ENCODE measurements at regions not wholly inside any gene's neighbourhood (a gene's known extent, or its start where the extent isn't known, plus 50 kb on each side); places are given as distances from the start of the nearest gene placed in this dataset.

GRCh38 chr18:66428795-66429194 is 175.1 kb downstream of the CDH19 start:
- ChIA-PET CTCF (no interaction called here), POLR2A (no interaction called here), RAD21 (ENCODE audit: low non-redundant PET in 1 of 2, low total read pairs in 2 of 2, uncharacterized antibody in 2 of 2, unreplicated experiment in 2 of 2) (no interaction called here)
- ATAC-seq, result no peak
- Histone ChIP-seq H4K20me1 (ENCODE audit: insufficient read depth) (no peaks in the 10 kb centered on the region), H3K9ac (ENCODE audit: low read length) (no peak overlapping the region), H3K36me3 (ENCODE audit: control insufficient read depth in 1 of 2, insufficient read depth in 2 of 2, low read length in 2 of 2) (no peaks in the 10 kb centered on the region), H3K27me3 (ENCODE audit: insufficient read depth, low read length) (no peaks in the 10 kb centered on the region), H3K79me2 (ENCODE audit: insufficient read depth, low read length) (no peaks in the 10 kb centered on the region), H3K4me1 (ENCODE audit: control insufficient read depth in 1 of 2, insufficient read depth in 2 of 2, low read length in 2 of 2) (no peaks in the 10 kb centered on the region), H2AFZ (ENCODE audit: low read depth, low read length, poor library complexity, severe bottlenecking) (no peak overlapping the region), H3K9me3 (ENCODE audit: control insufficient read depth in 1 of 2, insufficient read depth in 1 of 2, low read depth in 1 of 2, low read length in 2 of 2) (peaks cover 13 to 16% of the 10 kb centered on the region in 2 experiments; a peak in 3 of 4 replicates), H3K9me2 (ENCODE audit: insufficient read depth) (no peaks in the 10 kb centered on the region), H3K27ac (ENCODE audit: low read depth, low read length) (no peak overlapping the region), H3K4me3 (replicated peaks in 1 of 2; ENCODE audit: low read depth in 1 of 2, low read length in 2 of 2) (no peak overlapping the region), H3K4me2 (ENCODE audit: low read length) (no peak overlapping the region)
- TF ChIP-seq JUND (IDR thresholded peaks at IDR 0.05) (no peak), FOSL1 (IDR thresholded peaks at IDR 0.05; ENCODE audit: low read depth) (no peak), SRF (IDR thresholded peaks at IDR 0.05; ENCODE audit: low read depth) (no peak), CEBPB (IDR thresholded peaks at IDR 0.05; ENCODE audit: low read depth) (no peak), ZFX (IDR thresholded peaks at IDR 0.05) (no peak), EZH2phosphoT487 (IDR thresholded peaks at IDR 0.05; ENCODE audit: borderline replicate concordance) (no peak), ELF1 (IDR thresholded peaks at IDR 0.05; ENCODE audit: borderline replicate concordance, low read depth) (no peak), RAD21 (IDR thresholded peaks at IDR 0.05; ENCODE audit: low read depth) (no peak), SP1 (IDR thresholded peaks at IDR 0.05; ENCODE audit: low read depth) (no peak), TCF7L2 (IDR thresholded peaks at IDR 0.05; ENCODE audit: borderline replicate concordance, extremely low read depth, insufficient read depth, insufficient read length) (no peak), YY1 (IDR thresholded peaks at IDR 0.05; ENCODE audit: extremely low read depth, insufficient replicate concordance, low read depth, low read length) (no peak)
- DNase-seq (ENCODE audit: low read depth, low spot score), result no peak
- intact Hi-C loops (cut with micrococcal nuclease), result no loop called here
- BruUV-seq (replicated peaks), result no TSS peak

- Histone ChIP-seq H3K9ac (ENCODE audit: low read length) (no peak overlapping the region), H3K27ac (ENCODE audit: low read depth, low read length) (no peak overlapping the region), H3K4me1 (ENCODE audit: control insufficient read depth in 1 of 2, insufficient read depth in 2 of 2, low read length in 2 of 2) (no peaks in the 10 kb centered on the region), H3K79me2 (ENCODE audit: insufficient read depth, low read length) (no peaks in the 10 kb centered on the region), H4K20me1 (ENCODE audit: insufficient read depth) (no peaks in the 10 kb centered on the region), H3K9me2 (ENCODE audit: insufficient read depth) (no peaks in the 10 kb centered on the region), H3K4me3 (replicated peaks in 1 of 2; ENCODE audit: low read depth in 1 of 2, low read length in 2 of 2) (no peak overlapping the region), H3K9me3 (ENCODE audit: control insufficient read depth in 1 of 2, insufficient read depth in 1 of 2, low read depth in 1 of 2, low read length in 2 of 2) (peaks cover 3 to 22% of the 10 kb centered on the region in 2 experiments; a peak in 3 of 4 replicates), H3K27me3 (ENCODE audit: insufficient read depth, low read length) (no peaks in the 10 kb centered on the region), H2AFZ (ENCODE audit: low read depth, low read length, poor library complexity, severe bottlenecking) (no peak overlapping the region), H3K36me3 (ENCODE audit: control insufficient read depth in 1 of 2, insufficient read depth in 2 of 2, low read length in 2 of 2) (no peaks in the 10 kb centered on the region), H3K4me2 (ENCODE audit: low read length) (no peak overlapping the region)
- RAD21 ChIA-PET (ENCODE audit: low non-redundant PET in 1 of 2, low total read pairs in 2 of 2, uncharacterized antibody in 2 of 2, unreplicated experiment in 2 of 2), result no interaction called here
- intact Hi-C loops (cut with micrococcal nuclease), result no loop called here
- no peak for TF ChIP-seq YY1 (IDR thresholded peaks at IDR 0.05; ENCODE audit: extremely low read depth, insufficient replicate concordance, low read depth, low read length)
- TF ChIP-seq, protein P1, sequence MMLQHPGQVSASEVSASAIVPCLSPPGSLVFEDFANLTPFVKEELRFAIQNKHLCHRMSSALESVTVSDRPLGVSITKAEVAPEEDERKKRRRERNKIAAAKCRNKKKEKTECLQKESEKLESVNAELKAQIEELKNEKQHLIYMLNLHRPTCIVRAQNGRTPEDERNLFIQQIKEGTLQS (IDR thresholded peaks at IDR 0.05), result no peak
- no peak for TF ChIP-seq ZFX (IDR thresholded peaks at IDR 0.05)
- DNase-seq (ENCODE audit: low read depth, low spot score), result no peak
- BruUV-seq (replicated peaks), result no TSS peak
- POLR2A ChIA-PET, result no interaction called here
- CTCF ChIA-PET, result no interaction called here
- ATAC-seq, result no peak
These were observed 184.5 kb downstream of the CDH19 start for GRCh38 chr18:66419400-66419799.

Measured in HCT116 (cell line).